Heart left ventricle (tissue), 16 donors: ENCODE measurements at regions not wholly inside any gene's neighbourhood (a gene's known extent, or its start where the extent isn't known, plus 50 kb on each side); places are given as distances from the start of the nearest gene placed in this dataset.

Experiments used
- ATAC-seq, 4 donors: fragments of 200-7000 bp; cut with Tn5 transposase; one replicate each; pipeline ENCODE4 v1.9.1; 2020 to 2022; ENCODE audit warnings: moderate library complexity in 4 of 4, mild to moderate bottlenecking in 3 of 4, moderate number of reproducible peaks in 1 of 4
- DNase-seq, 5 donors: peaks; one replicate each; pipeline ENCODE4 v3.0.0-alpha.2; 2020
- H3K27ac ChIP-seq, 12 donors: fragments of 200-600 bp; sonication (generic) in 4 of 12; one replicate each; pipeline versions ENCODE4 v1.5.0 to v1.8.0; 2016 to 2022; ENCODE audit warnings: mild to moderate bottlenecking in 2 of 12
- H3K27me3 ChIP-seq, 9 donors: fragments of 200-600 bp; sonication (generic) in 2 of 9; one replicate each; pipeline versions ENCODE4 v1.5.1 to v1.8.0; 2016 to 2022; ENCODE audit warnings: mild to moderate bottlenecking in 3 of 9
- H3K36me3 ChIP-seq, 9 donors: fragments of 200-600 bp; sonication (generic) in 2 of 9; one replicate each; pipeline versions ENCODE4 v1.5.0 to v1.8.0; 2018 to 2022; ENCODE audit warnings: mild to moderate bottlenecking in 2 of 9
- H3K4me1 ChIP-seq, 12 donors: fragments of 200-600 bp; sonication (generic) in 4 of 12; one replicate each; pipeline versions ENCODE4 v1.5.0 to v1.8.0; 2016 to 2022; ENCODE audit warnings: mild to moderate bottlenecking in 3 of 12
- H3K4me3 ChIP-seq, 12 donors: fragments of 200-600 bp; sonication (generic) in 4 of 12; one replicate each; pipeline versions ENCODE4 v1.5.0 to v1.8.0; 2017 to 2022; ENCODE audit warnings: mild to moderate bottlenecking in 9 of 12, moderate library complexity in 4 of 12
- H3K9me3 ChIP-seq, 12 donors: fragments of 200-600 bp; sonication (generic) in 4 of 12; one replicate each; pipeline versions ENCODE4 v1.5.0 to v1.8.0; 2016 to 2022; ENCODE audit warnings: mild to moderate bottlenecking in 1 of 12
- POLR2A ChIP-seq, 2 donors: fragments of 450-650 bp; IDR thresholded peaks; one replicate each; pipeline ENCODE4 v1.6.1; 2017; ENCODE audit warnings: antibody characterized with exemption in 2 of 2, mild to moderate bottlenecking in 2 of 2, moderate library complexity in 2 of 2
- WGBS, 4 donors: extraction: QIAGEN DNeasy Blood & Tissue Kit in 2 of 4; methylation state at CpG; one replicate each; pipeline versions ENCODE4 v1.1.5 to v1.1.7; 2013 to 2018; 5-methylcytosine and 5-hydroxymethylcytosine counted together
- intact Hi-C, 10 donors: fragments of 100-400 bp; cut with DNase I; formaldehyde crosslinking; loops; one replicate each; pipeline versions ENCODE4 v1.11.1 to v1.14.2; 2022
- TF ChIP-seq, protein P1 (sequence below), 12 donors: fragments of 200-600 bp; sonication (generic) in 4 of 12; IDR thresholded peaks; one replicate each; pipeline versions ENCODE4 v1.5.0 to v1.8.0; 2018 to 2022; ENCODE audit warnings: antibody characterized with exemption in 12 of 12, mild to moderate bottlenecking in 5 of 12
- donor health status: ischemic (EF 13 %, LVEDD 7.1; RV severe dilation, severe dysfunction).
- donor health status: healthy with polysubstance abuse.
- donor health status: DM: no; HTN: yes; CAD: no.
- donor health status: DM: no; HTN: no; CAD: no.
- donor health status: ischemic (EF 25% LVEDD 6.9; RV normal size, moderate dysfunction).
- donor health status: ischemic (EF 25% LVEDD 5.7; RV mildly dilated, moderate dysfunction).
- donor health status: healthy.
- donor health status: DM: yes; HTN: yes; CAD: no.
- donor health status: ischemic (EF 35%, LVEDD 5.7; RV mildly dilated, moderate dysfunction).
- donor health status: nonischemic (EF 11% LVEDD 7.7; RV severe dilation, severe dysfunction).
- donor health status: DM: yes; HTN: yes; CAD: no.
- donor health status: PGD.
- donor health status: ischemic (EF 29% LVEDD 5.4; RV normal size, mild dysfunction).
- donor health status: nonischemic (EF 23%, LVEDD 6.1; RV moderate dilation, normal function).

- Histone ChIP-seq H3K36me3 (no peaks in the 10 kb centered on the region), H3K27me3 (peaks cover 49 to 100% (median 89%) of the 10 kb centered on the region in 9 donors), H3K9me3 (no peaks in the 10 kb centered on the region), H3K4me3 (peak overlapping the region; percentile 10 to 43 (median 30)), H3K4me1 (peaks cover 0 to 65% (median 24%) of the 10 kb centered on the region in 12 donors), H3K27ac (no peak overlapping the region)
- no peak for DNase-seq
- no peak for TF ChIP-seq POLR2A (IDR thresholded peaks at IDR 0.05)
- TF ChIP-seq, protein P1, sequence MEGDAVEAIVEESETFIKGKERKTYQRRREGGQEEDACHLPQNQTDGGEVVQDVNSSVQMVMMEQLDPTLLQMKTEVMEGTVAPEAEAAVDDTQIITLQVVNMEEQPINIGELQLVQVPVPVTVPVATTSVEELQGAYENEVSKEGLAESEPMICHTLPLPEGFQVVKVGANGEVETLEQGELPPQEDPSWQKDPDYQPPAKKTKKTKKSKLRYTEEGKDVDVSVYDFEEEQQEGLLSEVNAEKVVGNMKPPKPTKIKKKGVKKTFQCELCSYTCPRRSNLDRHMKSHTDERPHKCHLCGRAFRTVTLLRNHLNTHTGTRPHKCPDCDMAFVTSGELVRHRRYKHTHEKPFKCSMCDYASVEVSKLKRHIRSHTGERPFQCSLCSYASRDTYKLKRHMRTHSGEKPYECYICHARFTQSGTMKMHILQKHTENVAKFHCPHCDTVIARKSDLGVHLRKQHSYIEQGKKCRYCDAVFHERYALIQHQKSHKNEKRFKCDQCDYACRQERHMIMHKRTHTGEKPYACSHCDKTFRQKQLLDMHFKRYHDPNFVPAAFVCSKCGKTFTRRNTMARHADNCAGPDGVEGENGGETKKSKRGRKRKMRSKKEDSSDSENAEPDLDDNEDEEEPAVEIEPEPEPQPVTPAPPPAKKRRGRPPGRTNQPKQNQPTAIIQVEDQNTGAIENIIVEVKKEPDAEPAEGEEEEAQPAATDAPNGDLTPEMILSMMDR (IDR thresholded peaks at IDR 0.05) = no peak
- ATAC-seq = no peak
- intact Hi-C loops = no loop called here
- WGBS, 4 donors = 1 to 2% (median 1%) methylated on average over 34 to 39 of the region's 39 CpGs
Observed at GRCh38 chr11:43580735-43581369, 99.7 kb upstream of the HSD17B12 start.

- peaks cover 0 to 59% (median 18%) of the 10 kb centered on the region in 12 donors for H3K4me1 ChIP-seq
- intact Hi-C loops = no loop called here
- ATAC-seq (no peak), DNase-seq (no peak)
- peak overlapping the region; percentile 10 to 43 (median 30) for H3K4me3 ChIP-seq
- H3K27me3 ChIP-seq = peaks cover 49 to 100% (median 90%) of the 10 kb centered on the region in 9 donors
- TF ChIP-seq, protein P1 (IDR thresholded peaks at IDR 0.05) = no peak
- TF ChIP-seq POLR2A (IDR thresholded peaks at IDR 0.05) = no peak
- H3K36me3 ChIP-seq = no peaks in the 10 kb centered on the region
- WGBS, 4 donors = 1 to 2% (median 1%) methylated on average over 33 to 39 of the region's 39 CpGs
- no peaks in the 10 kb centered on the region for H3K9me3 ChIP-seq
- no peak overlapping the region for H3K27ac ChIP-seq
Observed at GRCh38 chr11:43581370-43582023, 99.0 kb upstream of the HSD17B12 start.

GRCh38 chr11:43582024-43582862, 98.3 kb upstream of the HSD17B12 start:
- no peak overlapping the region for H3K27ac ChIP-seq
- TF ChIP-seq, protein P1 (IDR thresholded peaks at IDR 0.05) = no peak
- TF ChIP-seq POLR2A (IDR thresholded peaks at IDR 0.05) = no peak
- H3K9me3 ChIP-seq = no peaks in the 10 kb centered on the region
- peaks cover 49 to 99% (median 83%) of the 10 kb centered on the region in 9 donors for H3K27me3 ChIP-seq
- H3K4me3 ChIP-seq = peak overlapping the region in 3 of 12 donors; percentile 8 to 38 (median 10)
- peaks cover 0 to 52% (median 14%) of the 10 kb centered on the region in 12 donors for H3K4me1 ChIP-seq
- ATAC-seq (no peak), DNase-seq (no peak)
- 6 to 12% (median 8%) methylated on average over 30 to 37 of the region's 37 CpGs for WGBS, 4 donors
- H3K36me3 ChIP-seq = no peaks in the 10 kb centered on the region
- intact Hi-C loops = no loop called here
